Esophagus squamous epithelium (tissue), 4 donors: ENCODE measurements at regions not wholly inside any gene's neighbourhood (a gene's known extent, or its start where the extent isn't known, plus 50 kb on each side); places are given as distances from the start of the nearest gene placed in this dataset.

Experiments
- CTCF ChIP-seq, 6 experiments: fragments of 450-650 bp in 4 of 6; fragments of 200-600 bp in 2 of 6; sonication (generic) in 2 of 6; IDR thresholded peaks; one replicate each; pipeline ENCODE4 v1.5.1; 2016 to 2019; ENCODE audit warnings: antibody characterized with exemption in 6 of 6, mild to moderate bottlenecking in 4 of 6, moderate library complexity in 4 of 6
- POLR2A ChIP-seq, 4 donors: fragments of 450-650 bp; IDR thresholded peaks; one replicate each; pipeline ENCODE4 v1.6.1; 2017; ENCODE audit warnings: antibody characterized with exemption in 4 of 4, mild to moderate bottlenecking in 4 of 4, moderate library complexity in 3 of 4

GRCh38 chr2:195395362-195395761 lies 261.7 kb upstream of the SLC39A10 start:
- TF ChIP-seq CTCF (IDR thresholded peaks at IDR 0.05) (no peak), POLR2A (IDR thresholded peaks at IDR 0.05) (no peak)
